Ovary (tissue), 3 donors: ENCODE measurements at regions not wholly inside any gene's neighbourhood (a gene's known extent, or its start where the extent isn't known, plus 50 kb on each side); places are given as distances from the start of the nearest gene placed in this dataset.

Source experiments
- EP300 ChIP-seq: sonication (generic); formaldehyde crosslinking; IDR thresholded peaks from one replicate; pipeline ENCODE4 v1.6.1; 2017; ENCODE audit warnings: antibody characterized with exemption
- POLR2A ChIP-seq: fragments of 450-650 bp; IDR thresholded peaks from one replicate; pipeline ENCODE4 v1.6.1; 2017; ENCODE audit warnings: antibody characterized with exemption, mild to moderate bottlenecking, moderate library complexity
- TF ChIP-seq, protein P1 (sequence below), 3 donors: fragments of 450-650 bp in 2 of 3; fragments of 200-600 bp in 1 of 3; IDR thresholded peaks; one replicate each; pipeline versions ENCODE4 v1.5.1 to v1.8.0; 2016 to 2022; ENCODE audit warnings: antibody characterized with exemption in 3 of 3, mild to moderate bottlenecking in 1 of 3
- donor health status: DM: no; HTN: no; CAD: no.

DNA sequence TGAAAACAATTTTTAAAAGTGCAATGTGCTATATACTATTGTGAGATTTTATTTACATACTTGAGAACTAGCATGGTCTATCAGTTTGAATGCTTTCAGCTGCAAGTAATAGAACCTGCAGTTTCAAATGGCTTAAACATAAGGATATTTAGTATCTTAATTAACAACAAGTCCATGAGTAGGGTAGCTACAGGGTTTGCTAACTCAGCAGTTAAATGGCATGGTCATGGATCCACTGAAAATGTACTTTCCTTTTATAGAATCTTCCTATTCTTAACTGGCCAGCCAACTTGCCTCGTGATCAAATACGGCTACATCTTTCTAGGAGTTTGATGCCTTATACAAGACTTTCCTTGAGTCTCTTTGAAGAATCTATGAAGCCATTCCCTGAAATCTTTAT is 452.8 kb upstream of the SEMA6A start:
- TF ChIP-seq, protein P1, sequence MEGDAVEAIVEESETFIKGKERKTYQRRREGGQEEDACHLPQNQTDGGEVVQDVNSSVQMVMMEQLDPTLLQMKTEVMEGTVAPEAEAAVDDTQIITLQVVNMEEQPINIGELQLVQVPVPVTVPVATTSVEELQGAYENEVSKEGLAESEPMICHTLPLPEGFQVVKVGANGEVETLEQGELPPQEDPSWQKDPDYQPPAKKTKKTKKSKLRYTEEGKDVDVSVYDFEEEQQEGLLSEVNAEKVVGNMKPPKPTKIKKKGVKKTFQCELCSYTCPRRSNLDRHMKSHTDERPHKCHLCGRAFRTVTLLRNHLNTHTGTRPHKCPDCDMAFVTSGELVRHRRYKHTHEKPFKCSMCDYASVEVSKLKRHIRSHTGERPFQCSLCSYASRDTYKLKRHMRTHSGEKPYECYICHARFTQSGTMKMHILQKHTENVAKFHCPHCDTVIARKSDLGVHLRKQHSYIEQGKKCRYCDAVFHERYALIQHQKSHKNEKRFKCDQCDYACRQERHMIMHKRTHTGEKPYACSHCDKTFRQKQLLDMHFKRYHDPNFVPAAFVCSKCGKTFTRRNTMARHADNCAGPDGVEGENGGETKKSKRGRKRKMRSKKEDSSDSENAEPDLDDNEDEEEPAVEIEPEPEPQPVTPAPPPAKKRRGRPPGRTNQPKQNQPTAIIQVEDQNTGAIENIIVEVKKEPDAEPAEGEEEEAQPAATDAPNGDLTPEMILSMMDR (IDR thresholded peaks at IDR 0.05) = no peak
- TF ChIP-seq POLR2A (no peak), EP300 (no peak)
